ENCODE measurements at regions not wholly inside any gene's neighbourhood (a gene's known extent, or its start where the extent isn't known, plus 50 kb on each side); places are given as distances from the start of the nearest gene placed in this dataset.

- no peak for DNase-seq
Measured at GRCh38 chr9:88659126-88659525, 124.1 kb downstream of the NXNL2 start.

GRCh38 chr9:88660611-88661010, 125.6 kb downstream of the NXNL2 start:
- DNase-seq: no peak

DNA sequence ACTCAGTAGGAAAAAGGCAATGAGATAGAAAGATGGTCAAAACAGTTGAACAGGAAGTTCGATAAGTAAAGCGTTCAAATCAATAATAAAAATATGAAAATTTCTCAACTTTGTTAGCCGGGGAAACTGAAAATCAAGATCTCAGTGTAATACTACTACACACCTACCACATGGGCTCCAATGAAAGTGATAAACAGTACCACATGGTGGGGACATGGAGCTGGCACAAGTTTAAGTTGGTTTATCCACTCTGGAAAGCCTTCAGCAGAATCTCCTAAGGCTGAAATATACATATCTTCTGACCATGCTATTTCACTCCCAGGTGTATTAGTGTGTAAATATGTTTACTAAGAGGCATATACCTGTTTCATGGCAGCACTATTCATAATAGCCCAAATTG, 126.8 kb downstream of the NXNL2 start:
- DNase-seq: no peak

- DNase-seq: no peak
Measured at GRCh38 chr9:88663771-88664419, 128.9 kb downstream of the NXNL2 start.

GRCh38 chr9:88664773-88665172, 129.8 kb downstream of the NXNL2 start:
- no peak for DNase-seq

- no peak for DNase-seq
Measured at GRCh38 chr9:88672874-88673689, 138.1 kb downstream of the NXNL2 start.

DNA sequence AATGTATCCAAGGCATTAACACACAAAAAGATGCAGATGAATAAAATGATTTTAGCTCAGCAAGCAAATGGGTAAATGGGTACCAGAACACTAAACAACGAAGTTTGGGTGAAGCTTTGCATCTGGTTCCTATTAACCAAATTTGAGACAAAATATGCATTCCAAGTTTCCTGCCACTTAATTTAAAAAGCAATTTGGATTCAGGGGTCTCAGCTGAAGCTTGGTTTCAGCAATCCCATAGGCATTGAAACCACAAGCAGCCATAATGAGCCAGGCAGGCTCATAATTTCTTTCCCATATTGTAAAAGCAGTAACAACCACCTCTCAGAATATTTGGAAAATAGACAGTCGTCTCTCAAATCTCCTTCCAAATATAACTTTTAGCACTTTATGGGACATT, 138.9 kb downstream of the NXNL2 start:
- no peak for DNase-seq

DNA sequence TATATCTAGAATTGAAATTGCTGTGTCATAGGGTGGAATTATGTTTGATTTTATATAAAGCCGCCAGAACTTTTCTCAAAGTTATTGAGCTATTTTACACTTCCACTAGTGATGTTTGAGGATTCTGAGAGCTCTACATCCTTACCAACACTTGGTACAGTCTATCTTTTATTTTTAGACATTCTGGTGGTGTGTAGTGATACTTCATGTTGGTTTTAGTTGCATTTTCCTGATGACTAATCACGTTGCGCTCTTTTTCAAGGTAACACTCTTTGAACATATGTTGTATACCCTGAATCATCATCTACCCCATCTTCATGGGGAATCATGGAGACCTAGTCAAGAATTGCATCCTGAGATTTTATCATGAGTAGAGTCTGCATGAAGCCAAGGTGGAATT, 141.7 kb downstream of the NXNL2 start:
- DNase-seq: no peak

- no peak for DNase-seq
Measured at GRCh38 chr9:88678008-88678407, 143.0 kb downstream of the NXNL2 start.

DNA sequence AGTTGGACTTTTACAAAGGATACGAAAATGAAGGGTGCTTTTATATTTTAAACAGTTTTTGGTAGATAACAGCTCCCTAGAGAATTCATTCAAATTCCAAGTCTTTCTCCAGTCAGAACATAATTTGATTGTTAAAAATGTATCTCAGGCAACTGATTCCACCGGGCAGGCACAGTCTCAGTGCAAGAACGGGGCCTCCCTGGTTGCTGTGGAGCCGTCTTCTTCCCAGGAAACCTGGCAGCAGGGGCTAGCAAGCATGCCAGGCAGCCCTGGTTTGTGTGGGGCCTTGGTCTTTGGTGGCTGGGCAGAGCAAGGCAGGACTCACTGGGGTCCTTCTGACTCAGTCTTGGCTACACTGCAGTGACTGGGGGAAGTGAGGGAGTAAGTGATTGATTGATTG, 143.5 kb downstream of the NXNL2 start:
- no peak for DNase-seq

- DNase-seq: peak; percentile 41
Measured at GRCh38 chr9:88680041-88680440, 145.1 kb downstream of the NXNL2 start.

DNA sequence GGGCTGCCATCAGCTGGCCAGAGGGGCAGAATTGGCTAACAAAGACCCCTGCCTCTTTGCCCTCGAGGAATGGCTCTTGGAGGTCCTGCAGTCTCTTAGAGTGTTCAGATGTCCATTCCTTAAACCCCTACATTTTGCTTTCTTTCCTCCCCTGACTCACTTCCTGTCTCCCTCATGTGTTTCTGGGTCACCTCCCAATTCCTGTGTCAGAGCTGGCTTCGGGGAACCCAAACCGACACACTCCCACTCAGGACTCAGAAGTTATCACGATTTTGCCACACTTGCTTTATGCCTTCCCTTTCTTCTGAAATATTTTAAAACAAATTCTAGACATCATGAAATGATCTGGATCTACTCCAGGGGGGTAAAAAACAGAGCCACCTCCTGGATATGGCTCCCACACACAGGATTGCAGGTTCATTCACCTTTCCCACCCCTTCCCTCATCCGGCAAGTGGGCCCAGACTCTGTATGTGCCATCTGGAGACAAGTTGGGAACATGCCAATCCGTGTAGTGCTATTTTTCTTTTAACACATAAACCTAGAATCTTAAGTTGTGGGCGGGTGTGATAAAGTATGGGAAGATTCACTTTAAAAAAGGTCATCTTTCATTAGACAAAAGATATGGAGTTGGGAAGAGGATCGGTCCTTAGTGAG, 145.7 kb downstream of the NXNL2 start:
- DNase-seq: peak; percentile 11

DNA sequence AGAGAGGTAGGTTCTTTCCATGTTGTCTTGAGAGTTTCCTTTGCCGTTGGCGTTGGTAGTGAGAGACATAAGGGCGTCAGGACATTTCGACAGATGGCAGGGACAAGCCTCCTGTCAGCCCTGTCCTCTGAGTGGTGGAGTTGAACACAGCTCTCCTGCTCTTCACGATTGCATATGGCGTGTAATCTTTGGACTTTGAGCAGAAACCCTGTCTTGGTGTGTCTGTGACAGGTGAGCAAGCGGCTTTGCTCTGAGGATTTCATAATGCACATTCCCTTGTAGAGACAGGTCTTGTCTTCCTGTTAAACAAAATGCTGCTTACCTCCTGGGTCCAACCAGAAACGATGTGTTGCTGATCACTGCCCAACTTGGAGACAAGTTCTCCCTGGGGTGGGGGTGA, 146.5 kb downstream of the NXNL2 start:
- no peak for DNase-seq

GRCh38 chr9:88682431-88682831, 147.5 kb downstream of the NXNL2 start:
- no peak for DNase-seq

DNA sequence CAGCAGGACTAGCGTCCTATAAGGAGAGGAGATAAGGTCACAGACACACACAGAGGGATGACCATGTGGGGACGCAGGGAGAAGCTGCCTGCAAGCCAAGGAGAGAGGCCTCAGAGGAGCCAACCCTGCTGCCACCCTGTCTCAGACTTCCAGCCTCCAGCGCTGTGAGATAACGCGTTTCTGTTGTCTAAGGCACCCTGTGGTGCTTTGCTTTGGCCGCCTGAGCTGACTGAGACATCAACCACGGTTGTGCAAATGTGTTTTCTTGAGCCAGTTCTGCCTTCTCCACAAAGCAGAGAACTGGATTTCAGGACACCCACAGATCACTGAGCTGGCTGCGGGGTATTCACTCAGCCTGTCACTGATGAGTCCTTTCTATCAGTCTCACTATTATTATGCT, 149.1 kb downstream of the NXNL2 start:
- no peak for DNase-seq

DNA sequence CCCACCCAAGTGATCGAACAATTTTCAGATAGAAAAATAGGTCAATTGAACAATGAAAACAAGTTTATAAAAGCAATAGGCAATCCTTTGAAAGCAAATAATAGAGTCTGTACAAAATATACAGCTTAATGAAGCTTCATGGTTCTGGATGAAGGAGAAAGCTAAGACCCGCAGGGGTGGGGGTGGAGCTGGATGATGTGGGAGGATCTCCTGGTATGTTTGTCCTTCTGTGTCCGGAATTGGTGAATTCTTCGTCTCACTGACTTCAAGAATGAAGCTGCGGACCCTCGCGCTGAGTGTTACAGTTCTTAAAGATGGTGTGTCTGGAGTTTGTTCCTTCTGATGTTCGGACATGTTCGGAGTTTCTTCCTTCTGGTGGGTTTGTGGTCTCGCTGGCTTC, 149.9 kb downstream of the NXNL2 start:
- DNase-seq: no peak

- DNase-seq: no peak
Measured at GRCh38 chr9:88685966-88686365, 151.0 kb downstream of the NXNL2 start.

DNA sequence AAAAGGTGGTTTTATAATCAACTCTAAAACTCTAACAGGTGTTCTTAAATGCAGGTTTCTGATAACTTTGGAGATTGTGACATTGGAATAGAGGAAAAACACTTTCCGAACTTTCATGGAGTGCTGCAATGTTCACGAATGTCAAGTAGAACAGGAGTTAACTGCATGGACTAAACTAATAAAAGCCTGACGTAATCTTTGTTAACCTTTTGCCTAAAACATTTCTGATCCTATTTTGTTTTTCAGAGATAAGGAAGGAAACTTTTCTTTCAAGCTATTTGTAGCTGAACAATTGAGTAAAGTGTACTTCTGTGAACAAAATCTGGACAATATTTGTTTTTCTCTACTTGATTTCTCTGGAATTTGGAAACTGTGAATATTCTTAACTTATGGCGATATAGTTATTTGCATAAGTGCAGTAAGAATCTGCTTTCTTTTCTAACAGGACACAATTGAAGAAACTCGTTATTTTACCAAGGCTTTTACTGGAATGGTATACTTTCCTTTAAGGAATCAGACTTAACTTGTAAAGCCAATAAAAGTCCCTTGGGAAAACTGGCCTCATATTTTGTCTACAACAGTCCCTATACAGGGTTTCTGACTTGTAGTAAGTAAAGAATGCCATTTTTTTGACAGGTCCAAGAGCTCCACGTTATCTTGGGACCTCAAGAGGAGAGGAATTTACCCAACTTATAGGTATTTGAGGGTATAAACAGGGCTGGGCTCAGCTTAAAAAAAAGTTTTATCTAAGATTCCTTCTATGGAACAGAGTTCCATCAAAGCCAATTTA, 154.7 kb downstream of the NXNL2 start:
- no peak for DNase-seq

GRCh38 chr9:88690628-88691027, 155.7 kb downstream of the NXNL2 start:
- DNase-seq: no peak

- DNase-seq: no peak
Measured at GRCh38 chr9:88691091-88691490, 156.1 kb downstream of the NXNL2 start.

- peak; percentile 42 for DNase-seq
Measured at GRCh38 chr9:88691811-88692210, 156.8 kb downstream of the NXNL2 start.

DNA sequence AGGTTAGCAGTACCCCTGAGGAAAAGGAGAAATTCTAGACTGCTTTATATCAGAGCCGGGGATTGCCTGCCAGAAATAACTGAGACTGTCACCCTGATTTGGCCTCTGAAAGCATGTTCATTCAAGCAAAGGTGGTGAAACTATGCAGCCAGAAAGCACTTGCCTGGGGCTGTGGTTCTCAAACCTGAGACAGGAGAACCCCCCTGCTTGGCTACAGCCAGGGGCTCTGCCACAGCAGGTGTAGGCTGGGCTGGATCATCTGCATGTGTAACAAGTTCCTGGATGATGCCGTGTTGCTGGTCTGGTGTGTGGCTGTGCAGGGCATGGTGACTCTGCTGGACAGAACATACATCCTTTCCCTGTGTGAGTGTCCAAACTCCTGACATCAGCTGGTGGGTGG, 157.8 kb downstream of the NXNL2 start:
- DNase-seq: no peak

DNA sequence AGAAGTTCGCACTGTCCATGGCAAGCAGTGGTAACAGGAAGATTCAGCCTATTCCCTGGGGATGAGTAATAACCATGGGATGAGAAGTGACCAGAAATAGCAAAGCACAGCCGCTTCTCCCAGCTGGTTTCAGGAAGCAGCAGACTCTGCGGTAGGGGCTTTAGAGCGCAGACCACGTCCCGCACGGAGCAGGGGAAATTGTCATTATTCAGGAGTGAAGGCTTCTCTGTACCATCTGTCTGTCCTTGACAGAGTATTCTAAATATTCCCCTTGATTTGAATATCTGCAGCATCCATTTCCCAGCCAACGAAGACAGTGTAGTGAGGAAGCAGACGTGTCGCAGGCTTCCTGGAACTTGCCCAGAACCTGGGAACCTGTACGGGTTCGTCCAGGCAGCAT, 159.6 kb downstream of the NXNL2 start:
- peak; percentile 69 for DNase-seq
